Testis (tissue), 2 donors: ENCODE measurements at regions not wholly inside any gene's neighbourhood (a gene's known extent, or its start where the extent isn't known, plus 50 kb on each side); places are given as distances from the start of the nearest gene placed in this dataset.
"Not testable (repeated sequence)": the region's sequence is repeated elsewhere in the genome, so short reads cannot be mapped to it uniquely, and the experiment has no call there.

Experiments
- DNase-seq: peaks from one replicate; pipeline ENCODE4 v3.0.0-alpha.2; 2019
- H3K27ac ChIP-seq, 2 donors: fragments of 200-600 bp; sonication (generic); one replicate each; pipeline ENCODE4 v1.5.1; 2019
- H3K27me3 ChIP-seq: fragments of 200-600 bp; sonication (generic); one replicate; pipeline ENCODE4 v1.5.1; 2019
- H3K36me3 ChIP-seq: fragments of 200-600 bp; sonication (generic); one replicate; pipeline ENCODE4 v1.5.1; 2017; ENCODE audit warnings: low read depth; ENCODE audit errors: missing control alignments
- H3K4me1 ChIP-seq: fragments of 200-600 bp; sonication (generic); one replicate; pipeline ENCODE4 v1.5.1; 2019
- H3K4me3 ChIP-seq, 2 donors: fragments of 200-600 bp; sonication (generic); one replicate each; pipeline ENCODE4 v1.5.1; 2017 to 2019
- H3K9me3 ChIP-seq: fragments of 200-600 bp; sonication (generic); one replicate; pipeline ENCODE4 v1.5.1; 2017
- CTCF ChIP-seq, 3 experiments: fragments of 450-650 bp in 2 of 3; fragments of 200-600 bp in 1 of 3; sonication (generic) in 1 of 3; IDR thresholded peaks; one replicate each; pipeline ENCODE4 v1.5.1; 2016 to 2019; ENCODE audit warnings: antibody characterized with exemption in 3 of 3, mild to moderate bottlenecking in 2 of 3, moderate library complexity in 1 of 3
- POLR2A ChIP-seq: fragments of 450-650 bp; IDR thresholded peaks from one replicate; pipeline ENCODE4 v1.6.1; 2017; ENCODE audit warnings: antibody characterized with exemption, mild to moderate bottlenecking, moderate library complexity
- WGBS, 2 donors: methylation state at CpG; one replicate each; pipeline ENCODE4 v1.1.5; 2018; 5-methylcytosine and 5-hydroxymethylcytosine counted together
- intact Hi-C: fragments of 100-400 bp; cut with DNase I; formaldehyde crosslinking; loops from one replicate; pipeline ENCODE4 v1.15.1; 2023; ENCODE audit warnings: low total_unique reads

DNA sequence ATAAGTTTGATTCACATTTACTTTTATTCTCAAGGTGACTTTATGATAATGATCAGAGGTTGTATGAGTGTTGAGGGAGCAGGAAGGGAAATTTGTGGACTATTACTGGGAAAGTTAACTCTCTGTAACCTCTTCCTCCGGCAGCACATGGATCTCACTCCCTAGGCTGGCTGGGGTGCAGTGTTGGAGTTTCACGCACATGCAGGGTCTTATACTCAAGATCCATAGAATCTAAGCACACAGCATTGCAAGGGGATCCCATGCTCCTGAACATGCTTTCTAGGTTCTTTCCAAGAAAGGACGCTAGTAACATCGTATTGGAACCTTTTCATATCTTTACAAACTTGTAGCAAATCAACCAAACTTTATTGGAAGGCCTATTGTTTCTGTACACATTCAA is 757.6 kb upstream of the TPTE start:
- H3K4me1 ChIP-seq: no peaks in the 10 kb centered on the region
- H3K27ac ChIP-seq: no peak overlapping the region
- no peak for DNase-seq
- no peaks in the 10 kb centered on the region for H3K9me3 ChIP-seq
- no peak for TF ChIP-seq POLR2A
- no peak for TF ChIP-seq CTCF (IDR thresholded peaks at IDR 0.05)
- no peaks in the 10 kb centered on the region for H3K36me3 ChIP-seq
- no peaks in the 10 kb centered on the region for H3K27me3 ChIP-seq
- 57 to 63% methylated on average over 4 of the region's 4 CpGs for WGBS, 2 donors
- intact Hi-C loops: no loop called here
- H3K4me3 ChIP-seq: no peak overlapping the region

- H3K27me3 ChIP-seq, H3K27ac ChIP-seq, intact Hi-C loops, H3K4me1 ChIP-seq, H3K9me3 ChIP-seq, DNase-seq, H3K4me3 ChIP-seq, H3K36me3 ChIP-seq: not testable (repeated sequence)
- WGBS, 2 donors: 66 to 67% methylated on average over 6 of the region's 6 CpGs
Observed at GRCh38 chr21:9764294-9764693, 757.1 kb upstream of the TPTE start.

- H3K27ac ChIP-seq, H3K4me3 ChIP-seq, H3K36me3 ChIP-seq, intact Hi-C loops, H3K4me1 ChIP-seq, H3K9me3 ChIP-seq, DNase-seq, H3K27me3 ChIP-seq: not testable (repeated sequence)
- 24 to 33% methylated on average over 1 of the region's 1 CpG for WGBS, 2 donors
Observed at GRCh38 chr21:9765538-9765937, 755.8 kb upstream of the TPTE start.

- H3K4me1 ChIP-seq, H3K27me3 ChIP-seq, H3K27ac ChIP-seq, H3K9me3 ChIP-seq, intact Hi-C loops, H3K36me3 ChIP-seq: not testable (repeated sequence)
- peak overlapping the region; percentile 4 to 34 for H3K4me3 ChIP-seq
- peak; percentile 32 for DNase-seq
- WGBS, 2 donors: 56 to 57% methylated on average over 19 of the region's 19 CpGs
Observed at GRCh38 chr21:9766890-9767591, 754.3 kb upstream of the TPTE start.

- intact Hi-C loops: no loop called here
- WGBS, 2 donors: 50 to 52% methylated on average over 44 of the region's 44 CpGs
- no peaks in the 10 kb centered on the region for H3K9me3 ChIP-seq
- H3K4me3 ChIP-seq: peak overlapping the region; percentile 4 to 34
- TF ChIP-seq POLR2A (no peak), CTCF (IDR thresholded peaks at IDR 0.05) (no peak)
- no peaks in the 10 kb centered on the region for H3K36me3 ChIP-seq
- no peaks in the 10 kb centered on the region for H3K4me1 ChIP-seq
- peak; percentile 74 for DNase-seq
- no peaks in the 10 kb centered on the region for H3K27me3 ChIP-seq
- H3K27ac ChIP-seq: no peak overlapping the region
Observed at GRCh38 chr21:9767592-9768375, 753.6 kb upstream of the TPTE start.

- H3K4me3 ChIP-seq: peak overlapping the region; percentile 7 to 34
- DNase-seq, H3K27me3 ChIP-seq, H3K27ac ChIP-seq, H3K9me3 ChIP-seq, intact Hi-C loops, H3K36me3 ChIP-seq, H3K4me1 ChIP-seq: not testable (repeated sequence)
- WGBS, 2 donors: 56 to 60% methylated on average over 21 of the region's 21 CpGs
Observed at GRCh38 chr21:9768376-9769130, 752.8 kb upstream of the TPTE start.
